ENCODE measurements at regions not wholly inside any gene's neighbourhood (a gene's known extent, or its start where the extent isn't known, plus 50 kb on each side); places are given as distances from the start of the nearest gene placed in this dataset.

DNA sequence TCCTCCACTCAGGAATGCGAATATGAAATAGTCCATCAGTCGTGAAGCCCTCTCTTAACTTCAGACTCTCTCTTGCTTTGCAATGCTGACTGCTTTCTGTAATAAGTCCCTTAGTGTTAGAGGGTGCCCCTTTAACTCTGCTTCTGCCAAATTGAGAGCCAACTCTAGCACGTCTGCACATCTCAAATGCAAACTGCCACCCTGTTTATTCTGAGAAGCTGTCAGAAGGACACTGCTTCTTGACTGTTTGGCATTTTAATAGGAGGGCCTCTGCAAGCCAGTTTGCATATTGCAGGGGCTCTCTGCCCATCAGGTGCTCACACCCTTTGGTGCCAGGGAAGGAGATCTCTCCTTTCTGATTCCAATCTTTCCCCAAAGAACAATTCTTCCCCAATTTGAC, 589.8 kb upstream of the CDH4 start (continued):
- no peak for TF ChIP-seq USF1 (IDR thresholded peaks at IDR 0.05; ENCODE audit: borderline replicate concordance, low read depth)
- no peak for TF ChIP-seq PBX3 (IDR thresholded peaks at IDR 0.05)
- TF ChIP-seq FOSL2 (IDR thresholded peaks at IDR 0.05; ENCODE audit: borderline replicate concordance, low read depth), result no peak

- ChIA-PET POLR2A (no interaction called here), CTCF (no interaction called here)
- Histone ChIP-seq H4K20me1 (ENCODE audit: insufficient read depth) (no peaks in the 10 kb centered on the region), H3K9me3 (no peaks in the 10 kb centered on the region; the same call in 1 of the 2 replicates), H3F3A (replicated peaks; ENCODE audit: insufficient read depth) (no peaks in the 10 kb centered on the region), H3K9ac (no peak overlapping the region), H3K36me3 (replicated peaks in 1 of 2; ENCODE audit: control insufficient read depth in 1 of 2, insufficient read depth in 2 of 2, low read length in 1 of 2) (no peaks in the 10 kb centered on the region), H3K4me2 (no peak overlapping the region), H3K9me2 (no peaks in the 10 kb centered on the region), H3K79me2 (ENCODE audit: insufficient read depth) (no peaks in the 10 kb centered on the region), H3K4me3 (ENCODE audit: low read depth in 2 of 2, low read length in 1 of 2) (no peak overlapping the region), H3K27me3 (ENCODE audit: insufficient read depth) (no peaks in the 10 kb centered on the region), H3K4me1 (ENCODE audit: control insufficient read depth in 1 of 2, insufficient read depth in 2 of 2, low read depth in 1 of 2, low read length in 1 of 2) (no peaks in the 10 kb centered on the region), H3K27ac (ENCODE audit: low read depth in 2 of 2, low read length in 1 of 2) (no peak overlapping the region), H2AFZ (ENCODE audit: low read depth) (no peak overlapping the region)
- no peak for DNase-seq
- 39% methylated on average over 5 of the region's 5 CpGs for WGBS (ENCODE audit: low lambda C conversion rate)
- TF ChIP-seq JUND (IDR thresholded peaks at IDR 0.05), result no peak
- no peak for TF ChIP-seq SMC3 (IDR thresholded peaks at IDR 0.05; ENCODE audit: low read depth, low read length)
- no peak for TF ChIP-seq TCF12 (IDR thresholded peaks at IDR 0.05)
- no peak for TF ChIP-seq FOSL2 (IDR thresholded peaks at IDR 0.05; ENCODE audit: borderline replicate concordance, low read depth)
- TF ChIP-seq FOXM1 (IDR thresholded peaks at IDR 0.05; ENCODE audit: low read depth), result no peak
- no peak for TF ChIP-seq POLR2AphosphoS5 (IDR thresholded peaks at IDR 0.05; ENCODE audit: low read depth, low read length)
- TF ChIP-seq NFIC (IDR thresholded peaks at IDR 0.05; ENCODE audit: borderline replicate concordance), result no peak
- no peak for TF ChIP-seq USF1 (IDR thresholded peaks at IDR 0.05; ENCODE audit: borderline replicate concordance, low read depth)
- TF ChIP-seq GATA2 (CRISPR knock-in tag; IDR thresholded peaks at IDR 0.05), result no peak
- TF ChIP-seq CHD2 (IDR thresholded peaks at IDR 0.05; ENCODE audit: low read length, partially characterized antibody), result no peak
- no peak for TF ChIP-seq USF2 (IDR thresholded peaks at IDR 0.05; ENCODE audit: borderline replicate concordance, low read depth, low read length)
These were observed 588.0 kb upstream of the CDH4 start for GRCh38 chr20:60664106-60664505.

DNA sequence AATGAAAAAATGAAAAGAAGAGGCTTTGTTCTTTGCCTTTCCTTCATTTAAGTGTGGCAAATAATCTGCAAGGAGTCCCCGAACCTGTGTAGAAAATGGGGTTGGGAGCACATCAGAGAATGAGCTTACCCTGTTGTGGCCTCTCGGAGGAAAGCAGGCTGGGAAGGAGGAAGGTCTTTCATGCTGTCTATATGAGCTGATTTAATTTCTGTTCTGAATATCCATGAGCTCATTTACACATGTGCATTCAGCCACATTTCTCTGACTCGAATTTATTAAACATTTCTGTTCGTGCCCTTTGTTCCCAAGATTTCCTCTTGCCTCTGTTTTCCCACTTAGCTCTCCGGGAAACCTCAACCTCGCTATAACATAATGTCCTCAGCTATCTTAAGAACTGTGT, 584.4 kb upstream of the CDH4 start:
- ChIA-PET CTCF (no interaction called here), POLR2A (no interaction called here)
- H4K20me1 ChIP-seq (ENCODE audit: insufficient read depth), result no peaks in the 10 kb centered on the region
- no peaks in the 10 kb centered on the region for H3K9me3 ChIP-seq
- no peak overlapping the region for H3K9ac ChIP-seq
- H3K4me2 ChIP-seq, result no peak overlapping the region
- no peaks in the 10 kb centered on the region for H3K79me2 ChIP-seq (ENCODE audit: insufficient read depth)
- H3K4me3 ChIP-seq (ENCODE audit: low read depth in 2 of 2, low read length in 1 of 2), result no peak overlapping the region
- no peaks in the 10 kb centered on the region for H3K4me1 ChIP-seq (ENCODE audit: control insufficient read depth in 1 of 2, insufficient read depth in 2 of 2, low read depth in 1 of 2, low read length in 1 of 2)
- WGBS (ENCODE audit: low lambda C conversion rate), result 8% methylated on average over 6 of the region's 6 CpGs
- H3F3A ChIP-seq (replicated peaks; ENCODE audit: insufficient read depth), result no peaks in the 10 kb centered on the region
- H3K9me2 ChIP-seq, result no peaks in the 10 kb centered on the region
- H3K27ac ChIP-seq (ENCODE audit: low read depth in 2 of 2, low read length in 1 of 2), result no peak overlapping the region
- no peak for DNase-seq
- no peak overlapping the region for H2AFZ ChIP-seq (ENCODE audit: low read depth)
- no peaks in the 10 kb centered on the region for H3K36me3 ChIP-seq (replicated peaks in 1 of 2; ENCODE audit: control insufficient read depth in 1 of 2, insufficient read depth in 2 of 2, low read length in 1 of 2)
- no peaks in the 10 kb centered on the region for H3K27me3 ChIP-seq (ENCODE audit: insufficient read depth)
- no peak for TF ChIP-seq TCF12 (IDR thresholded peaks at IDR 0.05)
- no peak for TF ChIP-seq USF1 (IDR thresholded peaks at IDR 0.05; ENCODE audit: borderline replicate concordance, low read depth)
- no peak for TF ChIP-seq POLR2AphosphoS5 (IDR thresholded peaks at IDR 0.05; ENCODE audit: low read depth, low read length)
- no peak for TF ChIP-seq SIN3A (IDR thresholded peaks at IDR 0.05; ENCODE audit: borderline replicate concordance, low read depth, low read length)
- TF ChIP-seq, protein P1, sequence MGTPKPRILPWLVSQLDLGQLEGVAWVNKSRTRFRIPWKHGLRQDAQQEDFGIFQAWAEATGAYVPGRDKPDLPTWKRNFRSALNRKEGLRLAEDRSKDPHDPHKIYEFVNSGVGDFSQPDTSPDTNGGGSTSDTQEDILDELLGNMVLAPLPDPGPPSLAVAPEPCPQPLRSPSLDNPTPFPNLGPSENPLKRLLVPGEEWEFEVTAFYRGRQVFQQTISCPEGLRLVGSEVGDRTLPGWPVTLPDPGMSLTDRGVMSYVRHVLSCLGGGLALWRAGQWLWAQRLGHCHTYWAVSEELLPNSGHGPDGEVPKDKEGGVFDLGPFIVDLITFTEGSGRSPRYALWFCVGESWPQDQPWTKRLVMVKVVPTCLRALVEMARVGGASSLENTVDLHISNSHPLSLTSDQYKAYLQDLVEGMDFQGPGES (IDR thresholded peaks at IDR 0.05; ENCODE audit: low read depth, low read length), result no peak
- no peak for TF ChIP-seq ZBTB33 (IDR thresholded peaks at IDR 0.05; ENCODE audit: borderline replicate concordance, low read depth)
- TF ChIP-seq SMC3 (IDR thresholded peaks at IDR 0.05; ENCODE audit: low read depth, low read length), result no peak
- no peak for TF ChIP-seq RXRA (IDR thresholded peaks at IDR 0.05; ENCODE audit: borderline replicate concordance, low read depth)
- no peak for TF ChIP-seq RCOR1 (IDR thresholded peaks at IDR 0.05; ENCODE audit: low read length)
- TF ChIP-seq TEAD4 (IDR thresholded peaks at IDR 0.05; ENCODE audit: borderline replicate concordance, insufficient read depth), result no peak

All from SK-N-SH (cell line).